ENCODE measurements at regions not wholly inside any gene's neighbourhood (a gene's known extent, or its start where the extent isn't known, plus 50 kb on each side); places are given as distances from the start of the nearest gene placed in this dataset.

DNA sequence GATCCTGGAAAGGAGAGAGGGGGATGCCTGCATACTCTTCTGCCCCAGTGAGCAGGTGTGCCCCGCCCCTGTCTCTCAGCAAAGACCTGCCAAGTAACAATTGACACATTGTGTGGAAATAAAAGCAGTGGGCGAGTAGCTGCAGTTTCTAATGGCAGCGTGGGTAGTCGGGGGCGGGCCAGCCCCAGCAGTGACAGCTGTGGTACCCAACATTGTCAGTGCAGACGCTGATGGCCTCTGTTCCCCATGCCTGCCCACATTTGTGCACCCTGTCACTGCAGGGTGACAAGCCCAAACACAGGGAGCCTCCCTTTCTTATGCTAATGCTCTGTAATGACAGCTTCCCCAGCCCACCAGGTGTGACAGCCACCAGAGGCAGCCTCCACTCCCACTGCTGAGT lies 491.7 kb downstream of the DHX35 start:
- H2AFZ ChIP-seq: no peak overlapping the region
- no peaks in the 10 kb centered on the region for H3K27me3 ChIP-seq (ENCODE audit: control insufficient read depth, insufficient read depth, low read length)

DNA sequence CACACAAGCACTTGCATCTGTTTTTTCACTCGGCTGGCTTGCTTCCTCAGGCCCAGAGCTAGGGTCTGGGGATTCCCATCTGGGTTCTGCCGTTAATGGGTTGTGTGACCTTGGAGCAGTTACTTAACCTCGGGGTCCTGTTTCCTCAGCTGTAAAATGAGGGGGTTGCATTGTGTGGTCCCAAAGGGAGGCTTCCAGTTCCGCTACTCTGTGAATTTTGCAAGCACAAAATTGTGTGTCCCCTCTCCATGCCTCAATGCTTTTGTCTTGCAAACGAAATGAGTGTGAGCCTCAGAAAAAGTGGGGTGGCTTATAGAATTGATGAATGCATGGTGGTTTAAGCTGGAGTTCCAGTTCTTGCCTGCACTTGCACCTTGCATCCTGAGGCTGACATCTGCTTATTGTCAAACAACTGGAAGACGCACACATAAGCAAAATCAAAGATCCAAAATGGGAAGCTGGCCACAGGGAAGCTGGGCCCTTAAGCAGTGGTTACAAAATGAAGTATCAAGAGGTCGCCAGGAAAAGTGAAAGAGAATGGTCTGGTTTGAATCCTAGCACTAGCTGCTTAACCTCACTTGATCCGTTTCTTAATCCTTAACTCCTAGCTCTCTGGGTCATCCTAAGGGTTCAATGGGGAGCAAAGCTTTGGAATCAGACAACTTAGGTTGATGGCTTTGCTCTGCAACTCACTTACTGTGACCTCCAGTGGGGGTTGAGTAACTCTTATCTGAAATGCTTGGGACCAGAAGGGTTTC lies 490.6 kb downstream of the DHX35 start:
- Histone ChIP-seq H3K27ac (no peak overlapping the region), H3K9ac (no peak overlapping the region), H3K27me3 (ENCODE audit: control insufficient read depth, insufficient read depth, low read length) (no peaks in the 10 kb centered on the region), H3K4me3 (ENCODE audit: low read depth, low read length) (no peak overlapping the region), H2AFZ (no peak overlapping the region), H3K4me2 (ENCODE audit: low read length) (no peak overlapping the region), H3K79me2 (no peaks in the 10 kb centered on the region), H3K4me1 (peaks cover 9% of the 10 kb centered on the region), H3K9me3 (ENCODE audit: control insufficient read depth, low read length) (no peaks in the 10 kb centered on the region), H3K36me3 (ENCODE audit: control insufficient read depth, insufficient read depth, low read length) (no peaks in the 10 kb centered on the region)
- TF ChIP-seq, protein P1, sequence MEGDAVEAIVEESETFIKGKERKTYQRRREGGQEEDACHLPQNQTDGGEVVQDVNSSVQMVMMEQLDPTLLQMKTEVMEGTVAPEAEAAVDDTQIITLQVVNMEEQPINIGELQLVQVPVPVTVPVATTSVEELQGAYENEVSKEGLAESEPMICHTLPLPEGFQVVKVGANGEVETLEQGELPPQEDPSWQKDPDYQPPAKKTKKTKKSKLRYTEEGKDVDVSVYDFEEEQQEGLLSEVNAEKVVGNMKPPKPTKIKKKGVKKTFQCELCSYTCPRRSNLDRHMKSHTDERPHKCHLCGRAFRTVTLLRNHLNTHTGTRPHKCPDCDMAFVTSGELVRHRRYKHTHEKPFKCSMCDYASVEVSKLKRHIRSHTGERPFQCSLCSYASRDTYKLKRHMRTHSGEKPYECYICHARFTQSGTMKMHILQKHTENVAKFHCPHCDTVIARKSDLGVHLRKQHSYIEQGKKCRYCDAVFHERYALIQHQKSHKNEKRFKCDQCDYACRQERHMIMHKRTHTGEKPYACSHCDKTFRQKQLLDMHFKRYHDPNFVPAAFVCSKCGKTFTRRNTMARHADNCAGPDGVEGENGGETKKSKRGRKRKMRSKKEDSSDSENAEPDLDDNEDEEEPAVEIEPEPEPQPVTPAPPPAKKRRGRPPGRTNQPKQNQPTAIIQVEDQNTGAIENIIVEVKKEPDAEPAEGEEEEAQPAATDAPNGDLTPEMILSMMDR (IDR thresholded peaks at IDR 0.05): no peak

More for the DNA sequence above, 491.7 kb downstream of the DHX35 start:
- no peaks in the 10 kb centered on the region for H3K36me3 ChIP-seq (ENCODE audit: control insufficient read depth, insufficient read depth, low read length)
- H3K27ac ChIP-seq: no peak overlapping the region
- H3K9me3 ChIP-seq (ENCODE audit: control insufficient read depth, low read length): no peaks in the 10 kb centered on the region
- TF ChIP-seq, protein P1 (IDR thresholded peaks at IDR 0.05): no peak
- H3K79me2 ChIP-seq: no peaks in the 10 kb centered on the region
- H3K4me2 ChIP-seq (ENCODE audit: low read length): no peak overlapping the region
- H3K4me3 ChIP-seq (ENCODE audit: low read depth, low read length): no peak overlapping the region
- H3K4me1 ChIP-seq: peaks cover 9% of the 10 kb centered on the region
- no peak overlapping the region for H3K9ac ChIP-seq

DNA sequence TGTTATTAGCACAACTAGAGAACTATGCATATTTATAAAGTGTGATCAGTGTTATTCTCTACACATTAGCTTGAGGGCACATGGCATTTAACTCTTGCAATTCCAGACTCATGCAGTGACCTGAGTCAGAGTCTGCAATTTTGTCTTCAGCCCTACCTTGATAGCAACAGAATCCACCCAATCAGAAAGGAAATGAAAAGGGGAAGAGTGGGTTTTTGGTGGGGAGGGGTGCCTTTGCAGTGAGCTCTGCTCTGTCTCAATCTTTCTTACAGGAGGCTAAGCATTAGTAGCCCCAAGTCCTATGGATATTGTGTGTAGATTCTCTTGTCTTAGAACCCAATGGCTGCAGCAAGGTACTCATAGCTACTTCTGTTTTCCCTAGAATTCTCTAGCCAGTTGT lies 489.2 kb downstream of the DHX35 start:
- Histone ChIP-seq H3K4me2 (ENCODE audit: low read length) (no peak overlapping the region), H3K79me2 (no peaks in the 10 kb centered on the region), H3K27ac (no peak overlapping the region), H3K36me3 (ENCODE audit: control insufficient read depth, insufficient read depth, low read length) (no peaks in the 10 kb centered on the region), H3K9ac (no peak overlapping the region), H3K27me3 (ENCODE audit: control insufficient read depth, insufficient read depth, low read length) (no peaks in the 10 kb centered on the region), H2AFZ (no peak overlapping the region), H3K9me3 (ENCODE audit: control insufficient read depth, low read length) (no peaks in the 10 kb centered on the region), H3K4me1 (peaks cover 9% of the 10 kb centered on the region), H3K4me3 (ENCODE audit: low read depth, low read length) (no peak overlapping the region)
- TF ChIP-seq, protein P1 (IDR thresholded peaks at IDR 0.05): no peak

DNA sequence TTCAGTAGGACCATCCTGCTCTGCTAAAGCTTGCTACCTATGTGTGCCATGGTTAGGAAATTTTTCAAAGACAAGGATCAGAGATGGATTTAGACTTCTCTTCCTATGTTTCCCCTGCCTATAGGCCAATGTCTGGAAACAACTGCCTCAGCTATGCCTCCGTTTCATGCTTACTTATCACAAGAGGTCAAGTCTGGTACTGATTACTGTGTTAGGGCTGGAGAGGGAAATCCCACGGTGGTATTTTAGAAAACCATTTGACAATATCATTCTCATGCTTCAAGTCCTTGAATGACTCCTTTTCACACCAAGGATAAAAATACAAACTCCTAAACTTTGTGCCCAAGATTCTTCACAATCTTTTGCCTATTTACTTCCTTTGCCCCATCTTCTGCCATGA lies 484.3 kb downstream of the DHX35 start:
- Histone ChIP-seq H3K27ac (no peak overlapping the region), H3K4me1 (no peaks in the 10 kb centered on the region), H3K4me2 (ENCODE audit: low read length) (no peak overlapping the region), H3K79me2 (no peaks in the 10 kb centered on the region), H3K9me3 (ENCODE audit: control insufficient read depth, low read length) (no peaks in the 10 kb centered on the region), H3K36me3 (ENCODE audit: control insufficient read depth, insufficient read depth, low read length) (no peaks in the 10 kb centered on the region), H3K27me3 (ENCODE audit: control insufficient read depth, insufficient read depth, low read length) (no peaks in the 10 kb centered on the region), H3K9ac (no peak overlapping the region), H3K4me3 (ENCODE audit: low read depth, low read length) (no peak overlapping the region), H2AFZ (no peak overlapping the region)
- TF ChIP-seq, protein P1 (IDR thresholded peaks at IDR 0.05): no peak

DNA sequence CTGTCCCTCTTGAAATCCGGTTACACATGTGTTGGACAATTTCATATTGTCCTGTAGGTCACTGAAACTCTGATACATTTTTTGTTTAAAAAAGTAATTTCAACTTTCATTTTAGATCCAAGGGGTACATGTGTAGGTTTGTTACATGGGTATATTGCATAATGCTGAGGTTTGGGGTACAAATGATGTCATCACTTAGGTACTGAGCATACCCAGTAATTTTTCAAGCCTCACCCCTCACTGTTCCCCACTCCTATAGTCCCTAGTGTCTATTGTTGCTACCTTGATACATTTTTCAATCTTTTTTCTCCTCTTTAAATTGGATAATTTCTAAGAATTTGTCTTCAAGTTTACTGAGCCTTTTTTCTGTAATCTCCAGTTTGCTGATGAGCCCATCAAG lies 483.0 kb downstream of the DHX35 start:
- H3K79me2 ChIP-seq: no peaks in the 10 kb centered on the region
- no peak overlapping the region for H2AFZ ChIP-seq

More for the DNA sequence above, 483.0 kb downstream of the DHX35 start:
- Histone ChIP-seq H3K27me3 (ENCODE audit: control insufficient read depth, insufficient read depth, low read length) (no peaks in the 10 kb centered on the region), H3K36me3 (ENCODE audit: control insufficient read depth, insufficient read depth, low read length) (no peaks in the 10 kb centered on the region), H3K27ac (no peak overlapping the region), H3K4me1 (no peaks in the 10 kb centered on the region), H3K9me3 (ENCODE audit: control insufficient read depth, low read length) (no peaks in the 10 kb centered on the region), H3K4me3 (ENCODE audit: low read depth, low read length) (no peak overlapping the region), H3K9ac (no peak overlapping the region), H3K4me2 (ENCODE audit: low read length) (no peak overlapping the region)
- TF ChIP-seq, protein P1 (IDR thresholded peaks at IDR 0.05): no peak

All from parathyroid adenoma (tissue), 2 donors.